Ovary (tissue), 7 donors: ENCODE measurements at regions not wholly inside any gene's neighbourhood (a gene's known extent, or its start where the extent isn't known, plus 50 kb on each side); places are given as distances from the start of the nearest gene placed in this dataset.

Source experiments
- DNase-seq, 5 donors: peaks; one replicate each; pipeline ENCODE4 v3.0.0-alpha.2; 2019 to 2020
- H3K27ac ChIP-seq, 2 donors: fragments of 200-600 bp; one replicate each; pipeline versions ENCODE4 v1.5.1 to v1.8.0; 2019 to 2022
- H3K27me3 ChIP-seq: fragments of 200-600 bp; one replicate; pipeline ENCODE4 v1.8.0; 2022
- H3K36me3 ChIP-seq: fragments of 200-600 bp; sonication (generic); one replicate; pipeline ENCODE4 v1.5.1; 2019
- H3K4me1 ChIP-seq: one replicate; pipeline ENCODE4 v1.8.1; 2013; ENCODE audit warnings: mild to moderate bottlenecking, moderate library complexity; ENCODE audit not compliant: insufficient read depth
- H3K4me3 ChIP-seq: fragments of 200-600 bp; sonication (generic); one replicate; pipeline ENCODE4 v1.5.1; 2017
- H3K9me3 ChIP-seq, 2 donors: fragments of 200-600 bp in 1 of 2; sonication (generic) in 1 of 2; one replicate each; pipeline versions ENCODE4 v1.5.1 to v1.8.1; 2013 to 2019; ENCODE audit warnings: mild to moderate bottlenecking in 1 of 2, moderate library complexity in 1 of 2
- EP300 ChIP-seq: sonication (generic); formaldehyde crosslinking; IDR thresholded peaks from one replicate; pipeline ENCODE4 v1.6.1; 2017; ENCODE audit warnings: antibody characterized with exemption
- POLR2A ChIP-seq: fragments of 450-650 bp; IDR thresholded peaks from one replicate; pipeline ENCODE4 v1.6.1; 2017; ENCODE audit warnings: antibody characterized with exemption, mild to moderate bottlenecking, moderate library complexity
- WGBS, 3 donors: extraction: QIAGEN DNeasy Blood & Tissue Kit in 1 of 3; methylation state at CpG; one replicate each; pipeline versions ENCODE4 v1.1.5 to v1.1.7; 2013 to 2017; 5-methylcytosine and 5-hydroxymethylcytosine counted together
- intact Hi-C, 4 donors: fragments of 100-400 bp; cut with DNase I; formaldehyde crosslinking; loops; one replicate each; pipeline versions ENCODE4 v1.11.0 to v1.15.1; 2022 to 2023
- TF ChIP-seq, protein P1 (sequence below), 3 donors: fragments of 450-650 bp in 2 of 3; fragments of 200-600 bp in 1 of 3; IDR thresholded peaks; one replicate each; pipeline versions ENCODE4 v1.5.1 to v1.8.0; 2016 to 2022; ENCODE audit warnings: antibody characterized with exemption in 3 of 3, mild to moderate bottlenecking in 1 of 3
- donor health status: DM: no; HTN: no; CAD: no; lungs with moderate emphysema.
- donor health status: DM: no; HTN: no; CAD: no.
- donor health status: Bipolar disorder and iron deficiency.
- donor health status: DM: no; HTN: no; CAD: no.
- donor health status: DM: yes; HTN: yes; CAD: no.

DNA sequence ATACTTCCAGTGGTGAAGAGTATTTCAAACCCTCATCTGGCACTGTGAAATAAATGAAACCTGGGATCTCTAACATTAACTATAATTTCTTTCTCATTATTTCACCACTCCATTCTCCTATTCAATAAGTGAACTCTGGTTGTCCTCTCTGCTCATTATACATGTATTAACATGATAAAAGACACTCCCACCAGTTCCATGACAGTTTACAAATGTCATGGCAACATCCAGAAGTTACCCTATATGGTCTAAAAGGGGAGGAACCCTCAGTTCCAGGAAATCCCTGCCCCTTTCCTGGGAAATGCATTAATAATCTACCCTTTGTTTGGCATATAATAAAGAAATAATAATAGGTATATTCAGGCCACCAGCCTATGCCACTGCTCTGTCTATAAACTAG is 62.7 kb upstream of the BRINP3 start:
- no peak overlapping the region for H3K4me3 ChIP-seq
- H3K27me3 ChIP-seq, result no peaks in the 10 kb centered on the region
- intact Hi-C loops, result no loop called here
- H3K4me1 ChIP-seq, result no peaks in the 10 kb centered on the region
- DNase-seq, result no peak
- no peaks in the 10 kb centered on the region for H3K9me3 ChIP-seq
- TF ChIP-seq POLR2A (no peak), EP300 (no peak)
- TF ChIP-seq, protein P1, sequence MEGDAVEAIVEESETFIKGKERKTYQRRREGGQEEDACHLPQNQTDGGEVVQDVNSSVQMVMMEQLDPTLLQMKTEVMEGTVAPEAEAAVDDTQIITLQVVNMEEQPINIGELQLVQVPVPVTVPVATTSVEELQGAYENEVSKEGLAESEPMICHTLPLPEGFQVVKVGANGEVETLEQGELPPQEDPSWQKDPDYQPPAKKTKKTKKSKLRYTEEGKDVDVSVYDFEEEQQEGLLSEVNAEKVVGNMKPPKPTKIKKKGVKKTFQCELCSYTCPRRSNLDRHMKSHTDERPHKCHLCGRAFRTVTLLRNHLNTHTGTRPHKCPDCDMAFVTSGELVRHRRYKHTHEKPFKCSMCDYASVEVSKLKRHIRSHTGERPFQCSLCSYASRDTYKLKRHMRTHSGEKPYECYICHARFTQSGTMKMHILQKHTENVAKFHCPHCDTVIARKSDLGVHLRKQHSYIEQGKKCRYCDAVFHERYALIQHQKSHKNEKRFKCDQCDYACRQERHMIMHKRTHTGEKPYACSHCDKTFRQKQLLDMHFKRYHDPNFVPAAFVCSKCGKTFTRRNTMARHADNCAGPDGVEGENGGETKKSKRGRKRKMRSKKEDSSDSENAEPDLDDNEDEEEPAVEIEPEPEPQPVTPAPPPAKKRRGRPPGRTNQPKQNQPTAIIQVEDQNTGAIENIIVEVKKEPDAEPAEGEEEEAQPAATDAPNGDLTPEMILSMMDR (IDR thresholded peaks at IDR 0.05), result no peak
- H3K36me3 ChIP-seq, result no peaks in the 10 kb centered on the region
- no peak overlapping the region for H3K27ac ChIP-seq

DNA sequence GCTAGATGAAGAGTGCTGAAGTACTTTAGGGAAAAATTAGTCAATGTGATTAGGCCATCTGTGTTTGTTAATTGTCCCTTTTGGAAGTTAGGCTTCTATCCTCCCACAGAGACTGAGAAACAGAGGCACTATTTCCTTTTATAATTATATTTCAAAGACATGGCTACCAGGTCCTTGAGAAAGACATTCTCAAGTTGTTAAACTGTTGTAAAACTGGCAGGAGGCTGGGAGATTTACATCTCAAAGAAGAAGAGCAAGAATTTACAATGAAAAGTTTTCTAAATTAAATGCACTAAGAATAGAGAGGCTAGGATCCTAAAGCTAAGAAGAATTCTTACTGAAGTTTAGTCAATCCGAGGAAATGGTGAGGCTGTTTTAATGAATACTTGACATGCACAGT is 74.0 kb upstream of the BRINP3 start:
- H3K27me3 ChIP-seq, result no peaks in the 10 kb centered on the region
- H3K36me3 ChIP-seq, result no peaks in the 10 kb centered on the region
- 24 to 35% (median 28%) methylated on average over 1 of the region's 1 CpG for WGBS, 3 donors
- H3K9me3 ChIP-seq, result no peaks in the 10 kb centered on the region
- intact Hi-C loops, result no loop called here
- TF ChIP-seq, protein P1 (IDR thresholded peaks at IDR 0.05), result no peak
- TF ChIP-seq EP300 (no peak), POLR2A (no peak)
- no peak overlapping the region for H3K27ac ChIP-seq
- DNase-seq, result no peak
- H3K4me3 ChIP-seq, result no peak overlapping the region
- no peaks in the 10 kb centered on the region for H3K4me1 ChIP-seq

DNA sequence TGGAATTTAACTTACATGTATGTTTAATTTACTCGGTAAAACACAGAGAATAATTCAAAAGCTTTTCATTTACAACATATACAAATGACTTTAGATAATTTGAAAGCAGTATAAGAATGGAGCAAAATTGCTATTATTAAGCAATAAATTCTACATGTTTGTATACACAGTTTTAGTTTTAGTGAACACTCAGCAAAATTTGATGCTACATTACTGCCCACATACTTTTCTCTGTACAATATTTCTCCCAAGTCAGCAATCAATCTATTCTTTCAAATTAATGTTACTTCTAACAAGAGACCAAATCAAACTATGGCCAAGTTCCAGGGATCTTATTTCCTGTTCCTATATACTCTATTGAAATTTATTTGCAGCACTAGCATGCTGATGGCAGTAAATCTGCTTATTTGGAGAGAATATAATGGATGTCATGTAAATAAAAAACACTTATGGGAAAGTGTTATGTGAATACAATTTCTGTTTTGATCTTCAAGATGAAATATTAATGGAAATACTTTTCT is 82.6 kb upstream of the BRINP3 start:
- no peak for DNase-seq
- H3K4me3 ChIP-seq, result no peak overlapping the region
- no peaks in the 10 kb centered on the region for H3K27me3 ChIP-seq
- H3K9me3 ChIP-seq, result no peaks in the 10 kb centered on the region
- 67 to 77% (median 76%) methylated on average over 1 of the region's 1 CpG for WGBS, 3 donors
- no peak overlapping the region for H3K27ac ChIP-seq
- H3K4me1 ChIP-seq, result no peaks in the 10 kb centered on the region
- TF ChIP-seq POLR2A (no peak), EP300 (no peak)
- TF ChIP-seq, protein P1 (IDR thresholded peaks at IDR 0.05), result no peak
- H3K36me3 ChIP-seq, result no peaks in the 10 kb centered on the region
- intact Hi-C loops, result no loop called here

DNA sequence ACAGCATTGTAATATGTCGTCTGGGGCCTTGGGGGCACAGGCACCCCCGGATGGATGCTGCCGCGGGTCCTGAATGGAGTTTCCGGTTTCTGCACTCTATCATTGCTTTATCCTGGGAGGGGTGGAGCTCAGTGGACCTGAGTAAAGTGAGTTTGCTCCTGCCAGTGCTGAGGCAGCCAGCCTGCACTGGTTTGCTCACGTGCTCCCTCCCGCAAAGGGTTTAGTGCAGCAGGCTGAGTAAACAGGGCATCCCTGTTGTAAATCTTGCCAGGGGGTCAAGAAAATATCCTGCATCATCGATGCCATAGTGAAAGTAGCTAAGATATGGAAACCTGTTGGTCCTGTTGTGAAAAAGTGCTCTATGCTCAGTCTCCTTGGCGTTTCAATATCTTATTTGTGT is 85.6 kb upstream of the BRINP3 start:
- H3K36me3 ChIP-seq, result no peaks in the 10 kb centered on the region
- 89 to 93% (median 89%) methylated on average over 9 of the region's 9 CpGs for whole genome bisulfite sequencing, 3 donors

More for the DNA sequence above, 85.6 kb upstream of the BRINP3 start:
- H3K27me3 ChIP-seq, result no peaks in the 10 kb centered on the region
- no peaks in the 10 kb centered on the region for H3K4me1 ChIP-seq
- H3K27ac ChIP-seq, result no peak overlapping the region
- no peak for DNase-seq
- no peak overlapping the region for H3K4me3 ChIP-seq
- H3K9me3 ChIP-seq, result no peaks in the 10 kb centered on the region
- intact Hi-C loops, result no loop called here
- TF ChIP-seq, protein P1 (IDR thresholded peaks at IDR 0.05), result no peak
- TF ChIP-seq EP300 (no peak), POLR2A (no peak)
